Urinary bladder (tissue), 3 donors: ENCODE measurements at regions not wholly inside any gene's neighbourhood (a gene's known extent, or its start where the extent isn't known, plus 50 kb on each side); places are given as distances from the start of the nearest gene placed in this dataset.
"Not testable (repeated sequence)": the region's sequence is repeated elsewhere in the genome, so short reads cannot be mapped to it uniquely, and the experiment has no call there.

Source experiments
- DNase-seq: peaks from one replicate; pipeline ENCODE4 v3.0.0-alpha.2; 2015; ENCODE audit errors: extremely low spot score
- H3K27ac ChIP-seq: one replicate; pipeline ENCODE4 v1.5.1; 2013; ENCODE audit warnings: low read depth, mild to moderate bottlenecking, moderate library complexity
- H3K36me3 ChIP-seq: one replicate; pipeline ENCODE4 v1.6.1; 2013; ENCODE audit warnings: mild to moderate bottlenecking, moderate library complexity; ENCODE audit not compliant: insufficient read depth
- H3K4me1 ChIP-seq: one replicate; pipeline ENCODE4 v1.6.1; 2013; ENCODE audit warnings: mild to moderate bottlenecking, moderate library complexity; ENCODE audit not compliant: insufficient read depth
- H3K4me3 ChIP-seq: one replicate; pipeline ENCODE4 v1.5.1; 2013; ENCODE audit warnings: low read depth, low read length
- WGBS: extraction: QIAGEN DNeasy Blood & Tissue Kit; methylation state at CpG from one replicate; pipeline ENCODE4 v1.1.7; 2013; 5-methylcytosine and 5-hydroxymethylcytosine counted together
- donor health status: healthy with polysubstance abuse.
- donor health status: healthy.

DNA sequence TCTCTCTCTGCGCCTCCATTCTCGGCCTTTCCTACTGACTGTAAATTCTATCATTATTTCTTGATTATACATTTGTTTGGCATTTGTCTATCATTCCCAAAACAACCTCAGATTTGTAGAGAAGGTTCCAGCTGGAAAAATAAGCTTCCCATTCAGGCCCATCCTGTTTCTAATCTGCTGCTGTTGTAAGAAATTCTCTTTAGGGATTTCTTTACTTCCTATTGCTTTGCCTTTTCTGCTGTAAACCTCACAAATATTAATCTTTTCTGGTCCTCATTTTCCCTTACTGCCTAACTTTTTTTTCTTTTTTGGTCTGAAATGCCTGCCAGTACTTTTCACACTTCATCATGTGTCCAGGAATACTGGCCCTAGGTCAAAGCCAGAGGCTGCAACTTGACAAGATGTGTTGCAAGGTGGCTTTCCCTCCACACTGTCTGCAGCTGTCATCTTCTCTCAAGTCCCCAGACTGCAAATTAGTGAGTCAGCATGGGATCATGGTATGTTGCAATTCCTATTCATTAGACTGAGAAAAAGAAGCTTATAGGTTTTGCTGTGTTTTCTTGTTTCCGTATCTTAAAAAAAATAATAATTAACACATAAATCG lies 858.7 kb upstream of the CHORDC1 start:
- no peak overlapping the region for H3K4me3 ChIP-seq
- no peak for DNase-seq
- no peak overlapping the region for H3K27ac ChIP-seq
- H3K36me3 ChIP-seq, result no peaks in the 10 kb centered on the region
- 61% methylated on average over 4 of the region's 4 CpGs for WGBS
- H3K4me1 ChIP-seq, result no peaks in the 10 kb centered on the region

DNA sequence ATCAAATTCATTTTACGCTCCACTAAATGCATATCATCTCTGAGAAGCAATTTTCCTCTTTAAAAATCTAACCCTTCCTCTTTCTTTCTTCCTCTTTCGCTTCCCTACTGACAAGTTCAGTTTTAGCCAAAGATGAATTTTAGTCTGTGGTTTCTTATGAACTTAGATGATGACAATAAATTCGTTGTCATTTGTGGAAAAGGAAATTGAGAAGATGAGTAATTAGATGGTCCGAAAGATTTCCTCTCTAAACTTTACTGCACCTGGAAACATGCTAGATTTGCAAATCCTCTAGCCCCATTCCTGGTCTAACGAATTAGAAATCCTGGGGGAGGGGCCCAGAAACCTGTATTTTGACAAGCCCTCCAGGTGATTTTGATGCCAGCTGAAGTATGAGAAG lies 855.4 kb upstream of the CHORDC1 start:
- H3K4me3 ChIP-seq, result no peak overlapping the region

DNA sequence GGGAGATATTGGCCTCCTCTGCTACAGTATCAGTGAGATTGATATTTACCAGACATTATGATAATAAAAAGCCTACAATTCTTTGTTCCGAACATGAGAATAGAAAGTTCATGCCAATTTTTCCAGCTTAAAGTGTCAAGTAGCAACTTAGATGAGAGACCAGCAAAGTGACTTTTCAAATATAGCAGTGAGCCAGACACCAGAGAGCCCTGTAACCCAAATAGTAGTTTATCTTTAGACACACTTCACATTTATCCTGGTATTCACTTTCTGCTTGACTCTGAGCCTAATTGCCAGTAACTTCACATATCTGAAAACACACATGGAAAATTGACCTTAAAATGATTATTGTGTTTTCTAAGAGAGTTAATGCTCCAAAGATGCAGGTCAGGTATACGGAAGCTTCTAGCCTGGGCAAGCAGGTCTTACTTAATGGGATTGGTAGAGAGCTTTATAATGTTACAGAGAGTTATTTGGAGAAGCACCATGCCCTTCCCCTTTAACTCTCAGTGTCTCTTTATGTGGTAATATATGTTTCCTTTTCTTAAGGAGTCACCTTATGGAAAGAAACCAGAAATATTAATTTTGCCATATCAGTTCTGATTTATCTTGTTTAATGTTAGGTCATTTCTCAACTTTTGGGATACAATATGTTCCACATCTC lies 852.3 kb upstream of the CHORDC1 start:
- H3K27ac ChIP-seq, result no peak overlapping the region
- no peaks in the 10 kb centered on the region for H3K4me1 ChIP-seq
- DNase-seq, result no peak
- WGBS, result 27% methylated on average over 2 of the region's 2 CpGs
- no peaks in the 10 kb centered on the region for H3K36me3 ChIP-seq
- H3K4me3 ChIP-seq, result no peak overlapping the region

More for the DNA sequence above, 855.4 kb upstream of the CHORDC1 start:
- no peak for DNase-seq
- no peaks in the 10 kb centered on the region for H3K4me1 ChIP-seq
- H3K36me3 ChIP-seq, result no peaks in the 10 kb centered on the region
- H3K27ac ChIP-seq, result no peak overlapping the region
- WGBS, result 80% methylated on average over 5 of the region's 5 CpGs

DNA sequence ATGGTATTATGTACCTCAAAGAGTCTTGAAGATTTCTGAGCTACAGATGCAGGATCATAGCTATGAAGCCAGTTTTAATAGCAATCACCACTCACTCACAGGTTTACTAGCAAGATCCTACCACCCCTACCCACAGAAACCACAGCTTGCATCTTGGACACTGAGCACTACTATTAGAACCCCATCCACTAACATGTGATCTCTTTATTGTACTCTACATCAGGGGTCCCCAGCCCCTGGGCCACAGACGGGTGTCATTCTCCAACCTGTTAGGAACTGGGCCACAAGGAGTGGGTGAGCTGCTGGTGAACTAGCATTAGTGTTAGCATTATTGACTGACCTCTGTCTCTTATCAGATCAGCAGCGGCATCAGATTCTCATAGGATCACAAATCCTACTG lies 844.8 kb upstream of the CHORDC1 start:
- 90% methylated on average over 2 of the region's 2 CpGs for WGBS
- DNase-seq, result no peak
- no peaks in the 10 kb centered on the region for H3K36me3 ChIP-seq
- no peak overlapping the region for H3K4me3 ChIP-seq
- H3K4me1 ChIP-seq, result no peaks in the 10 kb centered on the region
- H3K27ac ChIP-seq, result no peak overlapping the region

DNA sequence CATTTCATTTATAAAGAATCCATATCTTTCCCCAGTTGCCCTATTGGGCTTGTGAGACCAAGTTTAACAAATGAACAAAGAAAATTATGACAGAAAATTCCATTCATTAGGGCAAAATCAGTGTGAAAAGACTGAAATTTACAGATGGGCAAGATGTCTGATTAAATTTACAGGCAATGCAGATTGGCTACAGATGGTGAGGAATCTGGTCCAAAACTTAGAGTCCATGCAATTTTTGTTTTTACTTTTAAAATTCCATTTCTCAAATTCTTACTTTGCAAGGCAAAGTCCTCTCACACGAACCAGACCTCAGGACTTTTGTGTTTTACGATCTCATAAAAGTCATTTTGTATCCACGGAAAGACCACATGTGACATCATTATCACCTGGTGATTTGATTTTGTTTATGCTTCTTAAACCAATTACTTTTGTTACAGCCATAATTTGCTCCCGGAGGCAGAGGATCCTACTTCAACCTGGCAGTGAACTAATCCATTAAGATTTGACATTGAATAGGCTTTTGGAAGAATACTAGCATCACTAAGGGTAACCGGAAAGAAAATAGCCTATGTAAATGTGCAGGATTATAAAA lies 843.7 kb upstream of the CHORDC1 start:
- no peak for DNase-seq
- 24% methylated on average over 5 of the region's 5 CpGs for WGBS
- Histone ChIP-seq H3K4me1 (no peaks in the 10 kb centered on the region), H3K4me3 (no peak overlapping the region), H3K36me3 (no peaks in the 10 kb centered on the region), H3K27ac (no peak overlapping the region)

DNA sequence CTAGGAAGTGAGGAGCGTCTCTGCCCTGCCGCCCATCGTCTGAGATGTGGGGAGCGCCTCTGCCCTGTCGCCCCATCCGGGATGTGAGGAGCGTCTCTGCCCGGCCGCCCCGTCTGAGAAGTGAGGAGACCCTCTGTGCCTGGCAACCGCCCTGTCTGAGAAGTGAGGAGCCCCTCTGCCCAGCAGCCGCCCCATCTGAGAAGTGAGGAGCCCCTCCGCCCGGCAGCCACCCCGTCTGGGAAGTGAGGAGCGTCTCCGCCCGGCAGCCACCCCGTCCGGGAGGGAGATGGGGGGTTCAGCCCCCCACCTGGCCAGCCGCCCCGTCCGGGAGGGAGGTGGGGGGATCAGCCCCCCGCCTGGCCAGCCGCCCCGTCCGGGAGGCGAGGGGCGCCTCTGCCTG lies 840.5 kb upstream of the CHORDC1 start:
- H3K27ac ChIP-seq, H3K4me3 ChIP-seq, H3K36me3 ChIP-seq, DNase-seq, H3K4me1 ChIP-seq: not testable (repeated sequence)
- 96% methylated on average over 26 of the region's 29 CpGs for WGBS

DNA sequence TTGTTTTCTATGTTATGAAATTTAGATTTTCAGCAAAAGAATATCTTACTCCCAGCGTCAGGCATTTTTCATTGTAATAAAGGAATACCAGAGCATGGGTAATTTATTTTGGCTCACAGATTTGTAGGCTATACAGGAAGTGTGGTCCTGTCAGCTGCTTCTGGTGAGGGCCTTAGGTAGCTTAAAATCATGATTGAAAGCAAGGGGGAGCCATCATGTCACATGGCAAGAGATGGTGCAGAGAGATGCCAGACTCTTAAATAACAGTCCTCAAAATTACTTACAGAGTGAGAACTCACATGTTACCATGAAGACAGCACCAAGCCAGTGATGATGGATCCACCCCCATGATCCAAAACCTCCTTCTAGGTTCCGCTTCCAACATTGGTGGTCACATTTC lies 825.0 kb upstream of the CHORDC1 start:
- 89% methylated on average over 2 of the region's 2 CpGs for WGBS
- DNase-seq, result no peak
- no peaks in the 10 kb centered on the region for H3K36me3 ChIP-seq
- H3K4me3 ChIP-seq, result no peak overlapping the region
- H3K27ac ChIP-seq, result no peak overlapping the region
- H3K4me1 ChIP-seq, result no peaks in the 10 kb centered on the region

DNA sequence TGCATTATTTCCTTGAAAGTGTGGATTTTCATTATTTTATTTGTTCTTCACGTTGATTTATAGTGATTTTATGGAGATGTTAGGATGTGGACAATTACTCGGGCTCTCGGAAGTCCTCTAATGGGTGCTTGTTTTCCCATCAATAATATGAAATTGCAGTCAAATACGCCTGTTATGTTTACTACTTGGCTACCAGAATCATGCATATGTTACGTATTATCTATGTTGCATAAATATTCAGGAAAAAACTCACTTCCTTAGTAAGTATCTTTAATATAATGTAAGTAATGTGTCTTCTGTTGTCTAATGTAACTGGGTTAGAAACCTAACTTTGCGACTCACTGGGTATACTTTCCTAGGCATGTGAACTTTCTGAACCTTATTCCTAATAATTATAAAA lies 823.4 kb upstream of the CHORDC1 start:
- DNase-seq, result no peak
- no peaks in the 10 kb centered on the region for H3K4me1 ChIP-seq
- H3K36me3 ChIP-seq, result no peaks in the 10 kb centered on the region
- WGBS, result 87% methylated on average over 6 of the region's 6 CpGs
- H3K4me3 ChIP-seq, result no peak overlapping the region
- H3K27ac ChIP-seq, result no peak overlapping the region

DNA sequence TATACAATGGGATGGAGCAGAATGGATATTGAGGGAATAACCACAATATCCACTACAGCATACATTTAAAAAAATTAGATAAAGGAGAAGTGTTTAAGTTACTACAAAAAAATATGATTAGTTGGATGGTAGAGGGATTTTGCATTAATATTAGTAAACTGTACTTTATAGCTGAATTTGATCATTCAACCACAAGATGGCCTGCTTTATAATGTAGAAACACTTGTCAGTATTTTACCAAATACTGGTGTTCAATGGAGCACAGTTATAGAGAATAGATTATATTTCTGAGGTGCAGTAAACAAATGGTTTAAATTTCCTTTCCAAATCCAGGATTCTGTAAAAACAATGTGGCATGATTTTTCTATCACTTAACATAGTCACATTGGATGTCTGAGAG lies 818.8 kb upstream of the CHORDC1 start:
- Histone ChIP-seq H3K36me3 (no peaks in the 10 kb centered on the region), H3K27ac (no peak overlapping the region), H3K4me1 (no peaks in the 10 kb centered on the region), H3K4me3 (no peak overlapping the region)
- no peak for DNase-seq

DNA sequence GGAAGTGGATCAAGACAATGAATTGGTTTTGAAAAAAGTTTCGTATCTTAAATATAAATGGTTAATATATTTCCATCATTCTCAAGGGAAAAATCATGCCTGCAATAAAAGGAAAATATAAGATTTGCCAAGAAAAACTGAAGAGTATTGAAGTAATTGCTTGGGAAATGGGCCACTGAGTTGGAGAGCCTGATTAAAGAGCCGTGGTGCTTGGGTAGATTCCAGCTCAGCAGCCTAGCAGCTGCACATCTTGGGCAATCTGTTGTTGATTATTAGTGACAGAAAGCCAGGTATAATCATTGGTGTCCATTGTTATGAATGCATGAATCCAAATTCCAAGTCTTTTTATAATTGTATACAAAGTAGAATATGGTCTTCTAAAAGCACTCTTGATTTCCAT lies 800.9 kb upstream of the CHORDC1 start:
- H3K36me3 ChIP-seq, result no peaks in the 10 kb centered on the region
- no peak overlapping the region for H3K27ac ChIP-seq
- no peak overlapping the region for H3K4me3 ChIP-seq
- 59% methylated on average over 2 of the region's 2 CpGs for WGBS
- no peak for DNase-seq
- H3K4me1 ChIP-seq, result no peaks in the 10 kb centered on the region

DNA sequence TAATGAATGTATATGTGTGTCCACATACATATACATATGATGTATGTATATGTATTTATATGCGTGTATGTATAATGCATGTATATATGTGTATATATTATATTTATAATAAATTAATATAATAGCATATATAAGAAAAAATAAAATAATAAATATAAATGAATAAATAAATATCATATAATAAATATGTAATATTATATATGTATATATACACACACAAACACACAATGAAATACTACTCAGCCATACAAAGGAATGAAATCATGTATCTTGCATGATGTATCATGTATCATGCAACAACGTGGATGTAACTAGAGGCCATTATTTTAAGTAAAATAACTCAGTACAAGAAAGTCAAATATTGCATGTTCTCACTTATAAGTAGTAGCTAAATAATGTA lies 788.7 kb upstream of the CHORDC1 start:
- DNase-seq, result no peak
- Histone ChIP-seq H3K27ac (no peak overlapping the region), H3K4me1 (no peaks in the 10 kb centered on the region), H3K36me3 (no peaks in the 10 kb centered on the region), H3K4me3 (no peak overlapping the region)
- 93% methylated on average over 2 of the region's 2 CpGs for WGBS

DNA sequence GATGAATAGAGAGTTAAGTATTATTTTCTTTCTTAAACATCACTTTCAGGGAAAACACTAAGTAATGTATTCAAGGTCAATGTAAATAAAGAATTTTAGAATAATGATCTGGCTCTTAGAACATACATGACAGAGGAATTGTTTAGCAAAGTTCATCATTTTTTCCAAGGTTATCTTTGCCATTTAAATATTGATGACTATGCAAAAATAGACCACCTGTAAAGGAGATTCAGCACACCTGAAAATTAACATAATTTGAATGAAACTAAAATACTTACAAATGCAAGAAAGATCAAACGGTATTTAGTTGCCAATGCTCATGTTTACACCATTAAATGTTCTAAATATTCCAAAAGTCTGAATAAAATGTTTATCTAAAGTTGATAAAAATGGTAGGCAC lies 782.6 kb upstream of the CHORDC1 start:
- no peak for DNase-seq
- Histone ChIP-seq H3K4me1 (no peaks in the 10 kb centered on the region), H3K27ac (no peak overlapping the region), H3K4me3 (no peak overlapping the region), H3K36me3 (no peaks in the 10 kb centered on the region)
- 65% methylated on average over 1 of the region's 1 CpG for WGBS

DNA sequence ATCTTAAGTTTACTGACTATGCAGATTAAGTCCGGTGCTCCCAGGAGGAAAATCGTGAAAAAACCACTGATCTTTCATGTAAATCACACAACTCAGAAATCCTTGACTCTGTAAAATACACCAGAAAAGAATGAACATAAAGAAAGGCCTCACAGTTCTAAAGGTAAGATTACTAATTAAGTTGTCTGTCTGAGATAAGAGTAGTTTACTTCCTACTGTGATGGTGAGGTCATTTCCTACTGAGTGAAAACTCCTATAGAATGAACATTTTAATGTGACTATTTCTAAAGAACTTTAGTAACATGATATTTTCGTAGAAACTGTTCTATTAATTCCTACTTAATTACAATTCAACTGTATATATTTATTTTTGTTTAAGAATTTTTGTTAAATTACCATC lies 774.4 kb upstream of the CHORDC1 start:
- Histone ChIP-seq H3K4me1 (no peaks in the 10 kb centered on the region), H3K27ac (no peak overlapping the region), H3K36me3 (no peaks in the 10 kb centered on the region), H3K4me3 (no peak overlapping the region)
- WGBS, result 71% methylated on average over 3 of the region's 3 CpGs
- DNase-seq, result no peak

DNA sequence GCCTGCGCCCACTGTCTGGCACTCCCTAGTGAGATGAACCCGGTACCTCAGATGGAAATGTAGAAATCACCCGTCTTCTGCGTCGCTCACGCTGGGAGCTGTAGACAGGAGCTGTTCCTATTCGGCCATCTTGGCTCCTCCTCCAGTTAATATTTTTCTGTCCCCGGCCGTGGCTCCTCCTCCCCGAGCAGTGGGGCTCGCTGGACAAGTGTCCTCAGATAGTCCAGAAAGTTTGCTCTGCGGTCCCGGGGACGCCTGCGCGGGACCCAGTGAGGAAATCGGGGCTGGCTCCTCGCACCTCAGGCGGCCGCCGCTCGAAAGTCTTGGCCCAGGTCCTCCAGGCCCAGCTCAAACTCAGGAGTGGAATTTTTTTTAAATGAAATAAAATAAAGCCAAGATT lies 749.3 kb upstream of the CHORDC1 start:
- not testable (repeated sequence) for H3K36me3 ChIP-seq, H3K27ac ChIP-seq, DNase-seq, H3K4me1 ChIP-seq, H3K4me3 ChIP-seq
- WGBS, result 90% methylated on average over 17 of the region's 22 CpGs
